ENCODE measurements at regions not wholly inside any gene's neighbourhood (a gene's known extent, or its start where the extent isn't known, plus 50 kb on each side); places are given as distances from the start of the nearest gene placed in this dataset.

DNA sequence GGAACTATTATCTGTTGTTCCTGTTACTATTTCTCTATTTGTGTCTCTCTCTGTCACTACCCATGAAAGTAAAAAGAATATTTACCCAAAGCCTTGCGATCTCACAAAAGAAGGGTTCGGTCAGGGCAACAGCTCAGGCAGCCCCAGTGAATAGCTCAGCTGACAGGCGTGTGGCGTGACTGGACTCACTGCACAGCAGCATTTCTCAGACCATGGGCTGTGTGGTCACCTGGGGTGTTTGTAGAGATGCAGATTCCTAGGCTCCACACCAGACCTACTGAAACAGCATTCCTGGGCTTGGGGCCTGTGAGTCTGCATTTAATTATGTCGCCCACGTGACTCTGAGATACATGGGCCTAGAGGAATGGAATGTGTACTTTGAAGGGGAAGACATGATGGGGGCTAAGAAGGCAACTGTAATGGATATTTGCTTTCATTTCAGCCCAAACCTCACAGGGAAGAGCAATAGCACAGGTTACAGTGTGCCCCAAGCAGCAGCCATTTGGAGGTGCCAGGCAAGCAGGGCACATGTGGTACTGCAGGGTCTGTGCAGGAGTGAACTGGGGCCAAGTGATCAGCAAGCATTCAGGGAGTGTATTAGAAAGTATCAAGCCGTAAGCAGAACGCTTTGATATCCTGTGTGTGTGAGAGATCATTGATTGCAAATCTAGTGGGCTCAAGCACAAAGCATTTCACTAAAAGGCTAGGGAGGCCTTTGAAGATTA, 90.4 kb upstream of the RBMS1 start:
- TF ChIP-seq ATF1 (CRISPR knock-in tag; IDR thresholded peaks at IDR 0.05) = no peak
- TF ChIP-seq, protein P1, sequence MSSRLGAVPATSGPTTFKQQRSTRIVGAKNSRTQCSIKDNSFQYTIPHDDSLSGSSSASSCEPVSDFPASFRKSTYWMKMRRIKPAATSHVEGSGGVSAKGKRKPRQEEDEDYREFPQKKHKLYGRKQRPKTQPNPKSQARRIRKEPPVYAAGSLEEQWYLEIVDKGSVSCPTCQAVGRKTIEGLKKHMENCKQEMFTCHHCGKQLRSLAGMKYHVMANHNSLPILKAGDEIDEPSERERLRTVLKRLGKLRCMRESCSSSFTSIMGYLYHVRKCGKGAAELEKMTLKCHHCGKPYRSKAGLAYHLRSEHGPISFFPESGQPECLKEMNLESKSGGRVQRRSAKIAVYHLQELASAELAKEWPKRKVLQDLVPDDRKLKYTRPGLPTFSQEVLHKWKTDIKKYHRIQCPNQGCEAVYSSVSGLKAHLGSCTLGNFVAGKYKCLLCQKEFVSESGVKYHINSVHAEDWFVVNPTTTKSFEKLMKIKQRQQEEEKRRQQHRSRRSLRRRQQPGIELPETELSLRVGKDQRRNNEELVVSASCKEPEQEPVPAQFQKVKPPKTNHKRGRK (CRISPR knock-in tag; IDR thresholded peaks at IDR 0.05; ENCODE audit: borderline replicate concordance) = no peak
- no peak for TF ChIP-seq TP53 (CRISPR knock-in tag; IDR thresholded peaks at IDR 0.05)
- TF ChIP-seq NFYB (CRISPR knock-in tag; conservative IDR thresholded peaks at IDR 0.05; ENCODE audit: low read depth) = no peak
- no peak for TF ChIP-seq CREB1 (CRISPR knock-in tag; IDR thresholded peaks at IDR 0.05)
- TF ChIP-seq NR2C2 (CRISPR knock-in tag; IDR thresholded peaks at IDR 0.05) = no peak
- TF ChIP-seq, protein P2, sequence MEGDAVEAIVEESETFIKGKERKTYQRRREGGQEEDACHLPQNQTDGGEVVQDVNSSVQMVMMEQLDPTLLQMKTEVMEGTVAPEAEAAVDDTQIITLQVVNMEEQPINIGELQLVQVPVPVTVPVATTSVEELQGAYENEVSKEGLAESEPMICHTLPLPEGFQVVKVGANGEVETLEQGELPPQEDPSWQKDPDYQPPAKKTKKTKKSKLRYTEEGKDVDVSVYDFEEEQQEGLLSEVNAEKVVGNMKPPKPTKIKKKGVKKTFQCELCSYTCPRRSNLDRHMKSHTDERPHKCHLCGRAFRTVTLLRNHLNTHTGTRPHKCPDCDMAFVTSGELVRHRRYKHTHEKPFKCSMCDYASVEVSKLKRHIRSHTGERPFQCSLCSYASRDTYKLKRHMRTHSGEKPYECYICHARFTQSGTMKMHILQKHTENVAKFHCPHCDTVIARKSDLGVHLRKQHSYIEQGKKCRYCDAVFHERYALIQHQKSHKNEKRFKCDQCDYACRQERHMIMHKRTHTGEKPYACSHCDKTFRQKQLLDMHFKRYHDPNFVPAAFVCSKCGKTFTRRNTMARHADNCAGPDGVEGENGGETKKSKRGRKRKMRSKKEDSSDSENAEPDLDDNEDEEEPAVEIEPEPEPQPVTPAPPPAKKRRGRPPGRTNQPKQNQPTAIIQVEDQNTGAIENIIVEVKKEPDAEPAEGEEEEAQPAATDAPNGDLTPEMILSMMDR (IDR thresholded peaks at IDR 0.05) = no peak
- no peak for TF ChIP-seq ZNF121 (CRISPR knock-in tag; IDR thresholded peaks at IDR 0.05)
- TF ChIP-seq, protein P3, sequence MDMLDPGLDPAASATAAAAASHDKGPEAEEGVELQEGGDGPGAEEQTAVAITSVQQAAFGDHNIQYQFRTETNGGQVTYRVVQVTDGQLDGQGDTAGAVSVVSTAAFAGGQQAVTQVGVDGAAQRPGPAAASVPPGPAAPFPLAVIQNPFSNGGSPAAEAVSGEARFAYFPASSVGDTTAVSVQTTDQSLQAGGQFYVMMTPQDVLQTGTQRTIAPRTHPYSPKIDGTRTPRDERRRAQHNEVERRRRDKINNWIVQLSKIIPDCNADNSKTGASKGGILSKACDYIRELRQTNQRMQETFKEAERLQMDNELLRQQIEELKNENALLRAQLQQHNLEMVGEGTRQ (CRISPR knock-in tag; IDR thresholded peaks at IDR 0.05) = no peak
- TF ChIP-seq, protein P4, sequence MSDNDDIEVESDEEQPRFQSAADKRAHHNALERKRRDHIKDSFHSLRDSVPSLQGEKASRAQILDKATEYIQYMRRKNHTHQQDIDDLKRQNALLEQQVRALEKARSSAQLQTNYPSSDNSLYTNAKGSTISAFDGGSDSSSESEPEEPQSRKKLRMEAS (CRISPR knock-in tag; IDR thresholded peaks at IDR 0.05) = no peak
